ENCODE measurements at regions not wholly inside any gene's neighbourhood (a gene's known extent, or its start where the extent isn't known, plus 50 kb on each side); places are given as distances from the start of the nearest gene placed in this dataset.

- TF ChIP-seq MAZ (IDR thresholded peaks at IDR 0.05; ENCODE audit: borderline replicate concordance, low read depth, low read length) (no peak), MAZ (CRISPR knock-in tag; IDR thresholded peaks at IDR 0.05; ENCODE audit: low read depth) (peak; percentile 21; the same call in 1 of the 2 replicates), KMT2B (CRISPR knock-in tag; IDR thresholded peaks at IDR 0.05) (0 out of 2 replicates have a peak, but pooled peaks have one; percentile 41), KMT2A (CRISPR knock-in tag; IDR thresholded peaks at IDR 0.05) (0 out of 2 replicates have a peak, but pooled peaks have one; percentile 54), ZNF740 (CRISPR knock-in tag; IDR thresholded peaks at IDR 0.05) (no peak), HOXA3 (CRISPR knock-in tag; IDR thresholded peaks at IDR 0.05) (0 out of 2 replicates have a peak, but pooled peaks have one; percentile 60), ZNF350 (CRISPR knock-in tag; IDR thresholded peaks at IDR 0.05; ENCODE audit: borderline replicate concordance, low read depth) (peak; percentile 54; the same call in 1 of the 2 replicates), ARID3A (IDR thresholded peaks at IDR 0.05; ENCODE audit: low read depth, low read length) (peak; percentile 63), WIZ (CRISPR knock-in tag; IDR thresholded peaks at IDR 0.05) (0 out of 2 replicates have a peak, but pooled peaks have one; percentile 14), ZMYM4 (CRISPR knock-in tag; IDR thresholded peaks at IDR 0.05) (peak; percentile 86), RORA (CRISPR knock-in tag; IDR thresholded peaks at IDR 0.05) (no peak), ZNF580 (CRISPR knock-in tag; IDR thresholded peaks at IDR 0.05; ENCODE audit: borderline replicate concordance, low read depth) (peak; percentile 52; the same call in 1 of the 2 replicates), ZNF274 (CRISPR knock-in tag; IDR thresholded peaks at IDR 0.05) (0 out of 2 replicates have a peak, but pooled peaks have one; percentile 73), ZMAT3 (CRISPR knock-in tag; conservative IDR thresholded peaks at IDR 0.05) (no peak), CEBPG (CRISPR knock-in tag; IDR thresholded peaks at IDR 0.05) (no peak), ZNF839 (CRISPR knock-in tag; IDR thresholded peaks at IDR 0.05; ENCODE audit: borderline replicate concordance) (0 out of 2 replicates have a peak, but pooled peaks have one; percentile 43), ZNF496 (CRISPR knock-in tag; IDR thresholded peaks at IDR 0.05; ENCODE audit: insufficient replicate concordance) (no peak), AGO2 (optimal IDR thresholded peaks at IDR 0.05; ENCODE audit: low read depth, low read length) (no peak), ZNF18 (CRISPR knock-in tag; IDR thresholded peaks at IDR 0.05; ENCODE audit: insufficient replicate concordance) (peak; percentile 74), ZNF224 (CRISPR knock-in tag; IDR thresholded peaks at IDR 0.05) (0 out of 2 replicates have a peak, but pooled peaks have one; percentile 41), NFKB2 (CRISPR knock-in tag; IDR thresholded peaks at IDR 0.05; ENCODE audit: borderline replicate concordance) (peak; percentile 86; the same call in 1 of the 2 replicates), RXRA (CRISPR knock-in tag; IDR thresholded peaks at IDR 0.05) (peak; percentile 67; the same call in 1 of the 2 replicates), MLXIP (CRISPR knock-in tag; IDR thresholded peaks at IDR 0.05; ENCODE audit: borderline replicate concordance) (peak; percentile 47; the same call in 1 of the 2 replicates)
Observed at GRCh38 chr15:77543159-77543882, 89.4 kb downstream of the LINGO1 start (continued).

Data from HepG2 (cell line).